SK-N-DZ (cell line): ENCODE measurements at regions not wholly inside any gene's neighbourhood (a gene's known extent, or its start where the extent isn't known, plus 50 kb on each side); places are given as distances from the start of the nearest gene placed in this dataset.
"Not testable (repeated sequence)": the region's sequence is repeated elsewhere in the genome, so short reads cannot be mapped to it uniquely, and the experiment has no call there.

Source experiments
- DNase-seq: peaks from one replicate; pipeline ENCODE4 v3.0.0-alpha.2; 2015; ENCODE audit warnings: low spot score

GRCh38 chr6:27157459-27158315 is 89.8 kb upstream of the PRSS16 start:
- DNase-seq, result no peak

GRCh38 chr6:27158316-27158643 is 89.2 kb upstream of the PRSS16 start:
- no peak for DNase-seq

GRCh38 chr6:27159725-27160124 is 87.8 kb upstream of the PRSS16 start:
- no peak for DNase-seq

GRCh38 chr6:27161115-27161514 is 86.4 kb upstream of the PRSS16 start:
- no peak for DNase-seq

- no peak for DNase-seq
Observed at GRCh38 chr6:27161603-27161945, 85.9 kb upstream of the PRSS16 start.

- peak; percentile 32 for DNase-seq
Observed at GRCh38 chr6:27161946-27162603, 85.4 kb upstream of the PRSS16 start.

- no peak for DNase-seq
Observed at GRCh38 chr6:27163834-27164233, 83.7 kb upstream of the PRSS16 start.

- DNase-seq, result no peak
Observed at GRCh38 chr6:27168108-27168507, 79.4 kb upstream of the PRSS16 start.

- DNase-seq, result no peak
Observed at GRCh38 chr6:27168586-27169443, 78.7 kb upstream of the PRSS16 start.

- not testable (repeated sequence) for DNase-seq
Observed at GRCh38 chr6:27172524-27173231, 74.8 kb upstream of the PRSS16 start.

- not testable (repeated sequence) for DNase-seq
Observed at GRCh38 chr6:27173232-27173601, 74.3 kb upstream of the PRSS16 start.

GRCh38 chr6:27174958-27175357 is 72.5 kb upstream of the PRSS16 start:
- DNase-seq, result no peak

- DNase-seq, result no peak
Observed at GRCh38 chr6:27176096-27176495, 71.4 kb upstream of the PRSS16 start.

- DNase-seq, result peak; percentile 54
Observed at GRCh38 chr6:27176523-27177484, 70.7 kb upstream of the PRSS16 start.

- DNase-seq, result peak; percentile 64
Observed at GRCh38 chr6:27177485-27178406, 69.8 kb upstream of the PRSS16 start.

- DNase-seq, result no peak
Observed at GRCh38 chr6:27178407-27178730, 69.1 kb upstream of the PRSS16 start.

- DNase-seq, result no peak
Observed at GRCh38 chr6:27178860-27179259, 68.6 kb upstream of the PRSS16 start.

GRCh38 chr6:27183060-27183832 is 64.3 kb upstream of the PRSS16 start:
- no peak for DNase-seq
